Prostate gland (tissue), 1 donor: ENCODE measurements at regions not wholly inside any gene's neighbourhood (a gene's known extent, or its start where the extent isn't known, plus 50 kb on each side); places are given as distances from the start of the nearest gene placed in this dataset.

Experiments used
- POLR2A ChIP-seq: fragments of 450-650 bp; IDR thresholded peaks from one replicate; pipeline ENCODE4 v1.6.1; 2016; ENCODE audit warnings: antibody characterized with exemption, mild to moderate bottlenecking
- POLR2AphosphoS5 ChIP-seq: sonication (generic); formaldehyde crosslinking; IDR thresholded peaks from one replicate; pipeline ENCODE4 v1.6.1; 2017; ENCODE audit warnings: antibody characterized with exemption

DNA sequence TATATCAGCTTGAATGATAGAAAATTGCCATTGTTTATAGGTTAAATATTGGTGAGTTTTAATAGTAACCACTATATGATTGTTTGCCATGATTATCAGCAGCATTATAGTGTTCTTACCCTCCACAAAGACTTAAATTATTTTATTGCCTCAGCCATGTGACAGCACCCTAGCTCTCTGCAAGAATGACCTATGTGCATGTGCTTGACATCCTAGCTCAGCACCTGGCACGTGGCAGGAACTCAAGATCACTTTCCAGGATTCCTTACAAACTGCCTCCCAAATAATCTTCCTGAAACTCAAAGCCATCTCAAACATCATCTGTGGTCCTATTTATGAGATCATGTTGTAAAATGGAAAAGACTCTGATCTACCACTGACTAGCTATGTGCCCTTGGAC lies 68.1 kb upstream of the ANKRD30A start:
- TF ChIP-seq POLR2A: no peak
- TF ChIP-seq POLR2AphosphoS5: no peak
